ENCODE measurements at regions not wholly inside any gene's neighbourhood (a gene's known extent, or its start where the extent isn't known, plus 50 kb on each side); places are given as distances from the start of the nearest gene placed in this dataset.

DNA sequence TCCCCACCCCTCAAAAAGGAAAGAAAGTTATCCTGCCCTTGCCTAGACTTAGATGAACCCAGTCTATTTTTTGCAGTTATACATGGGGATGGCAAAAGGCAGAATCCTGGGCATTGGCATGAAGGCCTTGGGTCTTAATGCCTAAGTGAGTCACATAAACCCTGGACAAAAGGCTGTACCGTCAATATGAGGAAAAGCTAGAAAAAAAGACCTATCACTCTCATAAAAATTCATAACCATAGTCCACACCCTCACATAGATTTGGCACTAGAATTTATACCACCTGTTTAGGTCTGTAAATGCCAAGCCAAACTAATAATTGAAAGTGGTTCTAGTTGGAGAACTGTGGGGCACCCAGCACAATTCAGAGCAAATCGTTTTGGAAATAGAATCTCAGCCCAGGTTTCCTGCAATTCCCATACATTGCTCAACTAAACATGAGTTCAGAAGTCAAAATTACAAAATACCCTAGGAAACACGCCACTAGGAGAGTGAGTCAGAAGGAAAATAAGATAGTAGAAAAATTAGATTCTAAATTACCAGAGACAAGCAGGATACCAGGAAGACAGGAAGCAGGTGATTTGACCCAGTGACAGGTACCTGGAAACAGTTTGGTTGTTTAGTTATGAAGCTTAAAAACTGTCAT is 70.4 kb upstream of the FUCA2 start:
- H3K27ac ChIP-seq (ENCODE audit: low read length), result peak overlapping the region; percentile 70
- peak overlapping the region; percentile 24 for H3K4me2 ChIP-seq (ENCODE audit: low read length)
- DNase-seq, result peak; percentile 63
- peaks cover 28% of the 10 kb centered on the region for H3K4me1 ChIP-seq (ENCODE audit: insufficient read depth, low read length)
- no peak overlapping the region for H3K9ac ChIP-seq (ENCODE audit: low read length)
- ATAC-seq, result peak; percentile 45
- no peaks in the 10 kb centered on the region for H3K79me2 ChIP-seq (ENCODE audit: low read length)
- intact Hi-C loops (cut with micrococcal nuclease), result no loop called here
- H3K9me2 ChIP-seq (replicated peaks; ENCODE audit: low read length), result no peaks in the 10 kb centered on the region
- no peaks in the 10 kb centered on the region for H4K20me1 ChIP-seq (ENCODE audit: low read length)
- H3K27me3 ChIP-seq (ENCODE audit: low read length), result no peaks in the 10 kb centered on the region
- no peak overlapping the region for H3K4me3 ChIP-seq (ENCODE audit: low read length)
- H3K9me3 ChIP-seq (ENCODE audit: low read length), result no peaks in the 10 kb centered on the region
- no peak overlapping the region for H2AFZ ChIP-seq (ENCODE audit: low read length)
- CTCF ChIA-PET, result no interaction called here
- no peaks in the 10 kb centered on the region for H3F3A ChIP-seq (ENCODE audit: low read length, unreplicated experiment)
- TF ChIP-seq CTCF (conservative IDR thresholded peaks at IDR 0.05; ENCODE audit: low read depth, low read length), result no peak
- no peak for TF ChIP-seq EZH2phosphoT487 (IDR thresholded peaks at IDR 0.05; ENCODE audit: borderline replicate concordance, low read length)
- TF ChIP-seq EZH2 (IDR thresholded peaks at IDR 0.05; ENCODE audit: low read length, unreplicated experiment), result no peak
- BruUV-seq (replicated peaks), result no TSS peak
- no peaks in the 10 kb centered on the region for H3K36me3 ChIP-seq (ENCODE audit: low read depth, low read length)
- POLR2A ChIA-PET (ENCODE audit: unreplicated experiment), result interaction anchor here (0.7 kb wide), 1 partner anchor 426 kb away, joined by 6 read pairs; no protein-coding TSS in a partner anchor

GRCh38 chr6:143579703-143580102 is 68.2 kb upstream of the FUCA2 start:
- DNase-seq, result peak; percentile 88
- TF ChIP-seq CTCF (conservative IDR thresholded peaks at IDR 0.05; ENCODE audit: low read depth, low read length) (no peak), EZH2 (IDR thresholded peaks at IDR 0.05; ENCODE audit: low read length, unreplicated experiment) (no peak), EZH2phosphoT487 (IDR thresholded peaks at IDR 0.05; ENCODE audit: borderline replicate concordance, low read length) (no peak)
- Histone ChIP-seq H3K27ac (ENCODE audit: low read length) (peak overlapping the region; percentile 56), H3K36me3 (ENCODE audit: low read depth, low read length) (no peaks in the 10 kb centered on the region), H2AFZ (ENCODE audit: low read length) (no peak overlapping the region), H3K4me1 (ENCODE audit: insufficient read depth, low read length) (peaks cover 28% of the 10 kb centered on the region), H3K79me2 (ENCODE audit: low read length) (no peaks in the 10 kb centered on the region), H3K9ac (ENCODE audit: low read length) (no peak overlapping the region), H3K27me3 (ENCODE audit: low read length) (no peaks in the 10 kb centered on the region), H3K4me3 (ENCODE audit: low read length) (no peak overlapping the region), H4K20me1 (ENCODE audit: low read length) (no peaks in the 10 kb centered on the region), H3K9me2 (replicated peaks; ENCODE audit: low read length) (no peaks in the 10 kb centered on the region), H3K4me2 (ENCODE audit: low read length) (peak overlapping the region; percentile 55), H3K9me3 (ENCODE audit: low read length) (no peaks in the 10 kb centered on the region), H3F3A (ENCODE audit: low read length, unreplicated experiment) (no peaks in the 10 kb centered on the region)
- POLR2A ChIA-PET (ENCODE audit: unreplicated experiment), result interaction anchor here (0.5 kb wide), 1 partner anchor 24 kb away, joined by 4 read pairs; no protein-coding TSS in a partner anchor
- intact Hi-C loops (cut with micrococcal nuclease), result loop anchor here (5.0 kb wide), 2 partner anchors 93 to 263 kb away; partner anchors contain the start of gene LTV1
- peak; percentile 95 for ATAC-seq
- BruUV-seq (replicated peaks), result no TSS peak
- CTCF ChIA-PET, result no interaction called here

DNA sequence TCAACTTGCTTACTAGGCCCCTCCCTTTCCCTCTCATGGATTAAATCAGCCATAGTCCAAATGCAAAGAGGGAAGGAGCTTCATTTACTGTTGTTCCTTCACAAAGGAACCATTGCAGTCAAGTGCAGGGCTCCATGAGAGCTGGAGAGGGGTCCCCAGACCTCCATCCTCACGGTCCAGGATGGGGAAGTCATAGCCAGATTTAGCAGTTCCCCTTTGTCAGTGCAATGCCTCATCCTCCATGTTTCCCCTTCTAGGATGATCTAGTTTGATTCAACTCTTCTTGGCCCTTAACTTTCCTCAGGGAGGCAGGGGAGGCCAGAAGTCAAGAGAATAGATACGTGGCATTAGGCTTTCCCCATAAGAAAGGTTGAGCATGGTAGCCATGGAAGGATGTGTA is 66.5 kb upstream of the FUCA2 start:
- Histone ChIP-seq H3K4me3 (ENCODE audit: low read length) (no peak overlapping the region), H3K9ac (ENCODE audit: low read length) (no peak overlapping the region), H3K27ac (ENCODE audit: low read length) (no peak overlapping the region), H3K9me3 (ENCODE audit: low read length) (no peaks in the 10 kb centered on the region), H3K36me3 (ENCODE audit: low read depth, low read length) (no peaks in the 10 kb centered on the region), H2AFZ (ENCODE audit: low read length) (no peak overlapping the region), H3F3A (ENCODE audit: low read length, unreplicated experiment) (no peaks in the 10 kb centered on the region), H3K79me2 (ENCODE audit: low read length) (no peaks in the 10 kb centered on the region), H3K27me3 (ENCODE audit: low read length) (no peaks in the 10 kb centered on the region), H3K4me2 (ENCODE audit: low read length) (no peak overlapping the region), H3K9me2 (replicated peaks; ENCODE audit: low read length) (no peaks in the 10 kb centered on the region), H4K20me1 (ENCODE audit: low read length) (no peaks in the 10 kb centered on the region), H3K4me1 (ENCODE audit: insufficient read depth, low read length) (peaks cover 28% of the 10 kb centered on the region)
- POLR2A ChIA-PET (ENCODE audit: unreplicated experiment), result no interaction called here
- intact Hi-C loops (cut with micrococcal nuclease), result loop anchor here (5.0 kb wide), 2 partner anchors 94 to 264 kb away; partner anchors contain the start of gene LTV1
- ATAC-seq, result no peak
- TF ChIP-seq EZH2phosphoT487 (IDR thresholded peaks at IDR 0.05; ENCODE audit: borderline replicate concordance, low read length) (no peak), CTCF (conservative IDR thresholded peaks at IDR 0.05; ENCODE audit: low read depth, low read length) (no peak), EZH2 (IDR thresholded peaks at IDR 0.05; ENCODE audit: low read length, unreplicated experiment) (no peak)
- CTCF ChIA-PET, result no interaction called here
- BruUV-seq (replicated peaks), result no TSS peak
- no peak for DNase-seq
